PC-3 (cell line): ENCODE measurements at regions not wholly inside any gene's neighbourhood (a gene's known extent, or its start where the extent isn't known, plus 50 kb on each side); places are given as distances from the start of the nearest gene placed in this dataset.
"Not testable (repeated sequence)": the region's sequence is repeated elsewhere in the genome, so short reads cannot be mapped to it uniquely, and the experiment has no call there.

ENCODE experiments used
- CTCF ChIP-seq: fragments of 300-600 bp; sonication (generic); conservative IDR thresholded peaks from 2 replicates; pipeline ENCODE4 v1.5.1; 2017; ENCODE audit warnings: antibody characterized with exemption, low read depth, mild to moderate bottlenecking, low read length
- EZH2 ChIP-seq: fragments of 300-600 bp; sonication (generic); IDR thresholded peaks from one replicate; pipeline ENCODE4 v1.6.1; 2017; ENCODE audit warnings: antibody characterized with exemption, mild to moderate bottlenecking, low read length; ENCODE audit not compliant: unreplicated experiment

DNA sequence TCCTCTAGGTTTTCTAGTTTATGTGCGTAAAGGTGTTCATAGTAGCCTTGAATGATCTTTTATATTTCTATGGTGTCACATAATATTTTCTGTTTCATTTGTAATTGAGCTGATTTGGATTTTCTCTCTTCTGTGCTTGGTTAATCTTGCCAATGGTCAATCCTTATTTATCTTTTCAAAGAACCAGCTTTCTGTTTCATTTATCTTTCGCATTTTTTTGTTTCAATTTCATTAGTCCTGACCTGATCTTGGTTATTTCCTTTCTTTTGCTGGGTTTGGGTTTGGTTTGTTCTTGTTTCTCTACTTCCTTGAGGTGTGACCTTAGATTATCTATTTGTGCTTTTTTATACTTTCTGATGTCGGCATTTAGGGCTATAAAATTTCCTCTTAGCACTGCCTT is 304.4 kb upstream of the CHRM3 start:
- TF ChIP-seq CTCF, EZH2: not testable (repeated sequence)
